ENCODE measurements at regions not wholly inside any gene's neighbourhood (a gene's known extent, or its start where the extent isn't known, plus 50 kb on each side); places are given as distances from the start of the nearest gene placed in this dataset.

GRCh38 chr3:104982130-104982529, 384.6 kb upstream of the ALCAM start:
- TF ChIP-seq, protein P1, sequence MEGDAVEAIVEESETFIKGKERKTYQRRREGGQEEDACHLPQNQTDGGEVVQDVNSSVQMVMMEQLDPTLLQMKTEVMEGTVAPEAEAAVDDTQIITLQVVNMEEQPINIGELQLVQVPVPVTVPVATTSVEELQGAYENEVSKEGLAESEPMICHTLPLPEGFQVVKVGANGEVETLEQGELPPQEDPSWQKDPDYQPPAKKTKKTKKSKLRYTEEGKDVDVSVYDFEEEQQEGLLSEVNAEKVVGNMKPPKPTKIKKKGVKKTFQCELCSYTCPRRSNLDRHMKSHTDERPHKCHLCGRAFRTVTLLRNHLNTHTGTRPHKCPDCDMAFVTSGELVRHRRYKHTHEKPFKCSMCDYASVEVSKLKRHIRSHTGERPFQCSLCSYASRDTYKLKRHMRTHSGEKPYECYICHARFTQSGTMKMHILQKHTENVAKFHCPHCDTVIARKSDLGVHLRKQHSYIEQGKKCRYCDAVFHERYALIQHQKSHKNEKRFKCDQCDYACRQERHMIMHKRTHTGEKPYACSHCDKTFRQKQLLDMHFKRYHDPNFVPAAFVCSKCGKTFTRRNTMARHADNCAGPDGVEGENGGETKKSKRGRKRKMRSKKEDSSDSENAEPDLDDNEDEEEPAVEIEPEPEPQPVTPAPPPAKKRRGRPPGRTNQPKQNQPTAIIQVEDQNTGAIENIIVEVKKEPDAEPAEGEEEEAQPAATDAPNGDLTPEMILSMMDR (IDR thresholded peaks at IDR 0.05): no peak
- TF ChIP-seq JUNB (IDR thresholded peaks at IDR 0.05) (no peak), TP53 (CRISPR knock-in tag; IDR thresholded peaks at IDR 0.05) (no peak), HDAC2 (IDR thresholded peaks at IDR 0.05) (no peak), POLR2A (IDR thresholded peaks at IDR 0.05; ENCODE audit: low read length) (no peak), MAX (IDR thresholded peaks at IDR 0.05) (no peak), NFE2L2 (conservative IDR thresholded peaks at IDR 0.05; ENCODE audit: low read length) (no peak), ZC3H11A (IDR thresholded peaks at IDR 0.05) (no peak), CEBPB (IDR thresholded peaks at IDR 0.05) (no peak), ELK1 (IDR thresholded peaks at IDR 0.05; ENCODE audit: low read depth, low read length) (no peak), ZFP36 (IDR thresholded peaks at IDR 0.05; ENCODE audit: borderline replicate concordance, partially characterized antibody) (no peak), KDM1A (IDR thresholded peaks at IDR 0.05; ENCODE audit: low read depth) (no peak)
- TF ChIP-seq, protein P2, sequence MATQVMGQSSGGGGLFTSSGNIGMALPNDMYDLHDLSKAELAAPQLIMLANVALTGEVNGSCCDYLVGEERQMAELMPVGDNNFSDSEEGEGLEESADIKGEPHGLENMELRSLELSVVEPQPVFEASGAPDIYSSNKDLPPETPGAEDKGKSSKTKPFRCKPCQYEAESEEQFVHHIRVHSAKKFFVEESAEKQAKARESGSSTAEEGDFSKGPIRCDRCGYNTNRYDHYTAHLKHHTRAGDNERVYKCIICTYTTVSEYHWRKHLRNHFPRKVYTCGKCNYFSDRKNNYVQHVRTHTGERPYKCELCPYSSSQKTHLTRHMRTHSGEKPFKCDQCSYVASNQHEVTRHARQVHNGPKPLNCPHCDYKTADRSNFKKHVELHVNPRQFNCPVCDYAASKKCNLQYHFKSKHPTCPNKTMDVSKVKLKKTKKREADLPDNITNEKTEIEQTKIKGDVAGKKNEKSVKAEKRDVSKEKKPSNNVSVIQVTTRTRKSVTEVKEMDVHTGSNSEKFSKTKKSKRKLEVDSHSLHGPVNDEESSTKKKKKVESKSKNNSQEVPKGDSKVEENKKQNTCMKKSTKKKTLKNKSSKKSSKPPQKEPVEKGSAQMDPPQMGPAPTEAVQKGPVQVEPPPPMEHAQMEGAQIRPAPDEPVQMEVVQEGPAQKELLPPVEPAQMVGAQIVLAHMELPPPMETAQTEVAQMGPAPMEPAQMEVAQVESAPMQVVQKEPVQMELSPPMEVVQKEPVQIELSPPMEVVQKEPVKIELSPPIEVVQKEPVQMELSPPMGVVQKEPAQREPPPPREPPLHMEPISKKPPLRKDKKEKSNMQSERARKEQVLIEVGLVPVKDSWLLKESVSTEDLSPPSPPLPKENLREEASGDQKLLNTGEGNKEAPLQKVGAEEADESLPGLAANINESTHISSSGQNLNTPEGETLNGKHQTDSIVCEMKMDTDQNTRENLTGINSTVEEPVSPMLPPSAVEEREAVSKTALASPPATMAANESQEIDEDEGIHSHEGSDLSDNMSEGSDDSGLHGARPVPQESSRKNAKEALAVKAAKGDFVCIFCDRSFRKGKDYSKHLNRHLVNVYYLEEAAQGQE (IDR thresholded peaks at IDR 0.05): no peak

Measured in A549 (cell line).